ENCODE measurements at regions not wholly inside any gene's neighbourhood (a gene's known extent, or its start where the extent isn't known, plus 50 kb on each side); places are given as distances from the start of the nearest gene placed in this dataset.

- TF ChIP-seq CTCF (IDR thresholded peaks at IDR 0.05; ENCODE audit: poor library complexity, severe bottlenecking) (no peak), SMC3 (conservative IDR thresholded peaks at IDR 0.05; ENCODE audit: poor library complexity) (no peak), REST (IDR thresholded peaks at IDR 0.05; ENCODE audit: borderline replicate concordance) (no peak)
These were observed 307.3 kb upstream of the KLF3 start for GRCh38 chr4:38356686-38357085.
